Heart left ventricle (tissue), 16 donors: ENCODE measurements at regions not wholly inside any gene's neighbourhood (a gene's known extent, or its start where the extent isn't known, plus 50 kb on each side); places are given as distances from the start of the nearest gene placed in this dataset.

Experiments used
- ATAC-seq, 4 donors: fragments of 200-7000 bp; cut with Tn5 transposase; one replicate each; pipeline ENCODE4 v1.9.1; 2020 to 2022; ENCODE audit warnings: moderate library complexity in 4 of 4, mild to moderate bottlenecking in 3 of 4, moderate number of reproducible peaks in 1 of 4
- DNase-seq, 5 donors: peaks; one replicate each; pipeline ENCODE4 v3.0.0-alpha.2; 2020
- H3K27ac ChIP-seq, 12 donors: fragments of 200-600 bp; sonication (generic) in 4 of 12; one replicate each; pipeline versions ENCODE4 v1.5.0 to v1.8.0; 2016 to 2022; ENCODE audit warnings: mild to moderate bottlenecking in 2 of 12
- H3K27me3 ChIP-seq, 9 donors: fragments of 200-600 bp; sonication (generic) in 2 of 9; one replicate each; pipeline versions ENCODE4 v1.5.1 to v1.8.0; 2016 to 2022; ENCODE audit warnings: mild to moderate bottlenecking in 3 of 9
- H3K36me3 ChIP-seq, 9 donors: fragments of 200-600 bp; sonication (generic) in 2 of 9; one replicate each; pipeline versions ENCODE4 v1.5.0 to v1.8.0; 2018 to 2022; ENCODE audit warnings: mild to moderate bottlenecking in 2 of 9
- H3K4me1 ChIP-seq, 12 donors: fragments of 200-600 bp; sonication (generic) in 4 of 12; one replicate each; pipeline versions ENCODE4 v1.5.0 to v1.8.0; 2016 to 2022; ENCODE audit warnings: mild to moderate bottlenecking in 3 of 12
- H3K4me3 ChIP-seq, 12 donors: fragments of 200-600 bp; sonication (generic) in 4 of 12; one replicate each; pipeline versions ENCODE4 v1.5.0 to v1.8.0; 2017 to 2022; ENCODE audit warnings: mild to moderate bottlenecking in 9 of 12, moderate library complexity in 4 of 12
- H3K9me3 ChIP-seq, 12 donors: fragments of 200-600 bp; sonication (generic) in 4 of 12; one replicate each; pipeline versions ENCODE4 v1.5.0 to v1.8.0; 2016 to 2022; ENCODE audit warnings: mild to moderate bottlenecking in 1 of 12
- CTCF ChIP-seq, 12 donors: fragments of 200-600 bp; sonication (generic) in 4 of 12; IDR thresholded peaks; one replicate each; pipeline versions ENCODE4 v1.5.0 to v1.8.0; 2018 to 2022; ENCODE audit warnings: antibody characterized with exemption in 12 of 12, mild to moderate bottlenecking in 5 of 12
- POLR2A ChIP-seq, 2 donors: fragments of 450-650 bp; IDR thresholded peaks; one replicate each; pipeline ENCODE4 v1.6.1; 2017; ENCODE audit warnings: antibody characterized with exemption in 2 of 2, mild to moderate bottlenecking in 2 of 2, moderate library complexity in 2 of 2
- WGBS, 4 donors: extraction: QIAGEN DNeasy Blood & Tissue Kit in 2 of 4; methylation state at CpG; one replicate each; pipeline versions ENCODE4 v1.1.5 to v1.1.7; 2013 to 2018; 5-methylcytosine and 5-hydroxymethylcytosine counted together
- intact Hi-C, 10 donors: fragments of 100-400 bp; cut with DNase I; formaldehyde crosslinking; loops; one replicate each; pipeline versions ENCODE4 v1.11.1 to v1.14.2; 2022
- donor health status: ischemic (EF 13 %, LVEDD 7.1; RV severe dilation, severe dysfunction).
- donor health status: healthy with polysubstance abuse.
- donor health status: DM: no; HTN: yes; CAD: no.
- donor health status: DM: no; HTN: no; CAD: no.
- donor health status: ischemic (EF 25% LVEDD 6.9; RV normal size, moderate dysfunction).
- donor health status: ischemic (EF 25% LVEDD 5.7; RV mildly dilated, moderate dysfunction).
- donor health status: healthy.
- donor health status: DM: yes; HTN: yes; CAD: no.
- donor health status: ischemic (EF 35%, LVEDD 5.7; RV mildly dilated, moderate dysfunction).
- donor health status: nonischemic (EF 11% LVEDD 7.7; RV severe dilation, severe dysfunction).
- donor health status: DM: yes; HTN: yes; CAD: no.
- donor health status: PGD.
- donor health status: ischemic (EF 29% LVEDD 5.4; RV normal size, mild dysfunction).
- donor health status: nonischemic (EF 23%, LVEDD 6.1; RV moderate dilation, normal function).

GRCh38 chr20:52534616-52535015, 343.0 kb upstream of the ZFP64 start:
- no peaks in the 10 kb centered on the region for H3K9me3 ChIP-seq
- no peaks in the 10 kb centered on the region for H3K36me3 ChIP-seq
- TF ChIP-seq POLR2A (IDR thresholded peaks at IDR 0.05) (no peak), CTCF (IDR thresholded peaks at IDR 0.05) (no peak)
- ATAC-seq (no peak), DNase-seq (no peak)
- no peak overlapping the region for H3K4me3 ChIP-seq
- no peak overlapping the region for H3K27ac ChIP-seq
- intact Hi-C loops: no loop called here
- no peaks in the 10 kb centered on the region for H3K4me1 ChIP-seq
- WGBS, 4 donors: 80 to 88% (median 85%) methylated on average over 4 of the region's 4 CpGs
- H3K27me3 ChIP-seq: peaks cover 0 to 7% (median 0%) of the 10 kb centered on the region in 9 donors

- no peaks in the 10 kb centered on the region for H3K36me3 ChIP-seq
- 60 to 88% (median 72%) methylated on average over 1 of the region's 1 CpG for WGBS, 4 donors
- peaks cover 0 to 6% (median 0%) of the 10 kb centered on the region in 9 donors for H3K27me3 ChIP-seq
- H3K27ac ChIP-seq: no peak overlapping the region
- DNase-seq (no peak), ATAC-seq (no peak)
- H3K4me1 ChIP-seq: no peaks in the 10 kb centered on the region
- H3K9me3 ChIP-seq: no peaks in the 10 kb centered on the region
- TF ChIP-seq CTCF (IDR thresholded peaks at IDR 0.05) (no peak), POLR2A (IDR thresholded peaks at IDR 0.05) (no peak)
- no peak overlapping the region for H3K4me3 ChIP-seq
- intact Hi-C loops: no loop called here
Observed at GRCh38 chr20:52533401-52533800, 341.8 kb upstream of the ZFP64 start.

- WGBS, 4 donors: 93 to 94% (median 94%) methylated on average over 5 of the region's 5 CpGs
- intact Hi-C loops: no loop called here
- H3K4me1 ChIP-seq: no peaks in the 10 kb centered on the region
- no peaks in the 10 kb centered on the region for H3K9me3 ChIP-seq
- peaks cover 0 to 6% (median 0%) of the 10 kb centered on the region in 9 donors for H3K27me3 ChIP-seq
- H3K4me3 ChIP-seq: no peak overlapping the region
- no peak for TF ChIP-seq POLR2A (IDR thresholded peaks at IDR 0.05)
- TF ChIP-seq CTCF (IDR thresholded peaks at IDR 0.05): no peak
- DNase-seq (no peak), ATAC-seq (no peak)
- no peaks in the 10 kb centered on the region for H3K36me3 ChIP-seq
- no peak overlapping the region for H3K27ac ChIP-seq
Observed at GRCh38 chr20:52532674-52533073, 341.1 kb upstream of the ZFP64 start.

- H3K36me3 ChIP-seq: no peaks in the 10 kb centered on the region
- 82 to 95% (median 93%) methylated on average over 1 of the region's 1 CpG for WGBS, 4 donors
- H3K4me3 ChIP-seq: no peak overlapping the region
- H3K27me3 ChIP-seq: peaks cover 0 to 4% (median 0%) of the 10 kb centered on the region in 9 donors
- TF ChIP-seq POLR2A (IDR thresholded peaks at IDR 0.05) (no peak), CTCF (IDR thresholded peaks at IDR 0.05) (no peak)
- DNase-seq (no peak), ATAC-seq (no peak)
- no peaks in the 10 kb centered on the region for H3K9me3 ChIP-seq
- H3K4me1 ChIP-seq: no peaks in the 10 kb centered on the region
- intact Hi-C loops: no loop called here
- H3K27ac ChIP-seq: no peak overlapping the region
Observed at GRCh38 chr20:52530571-52530970, 339.0 kb upstream of the ZFP64 start.
